Ramos (cell line): ENCODE measurements at regions not wholly inside any gene's neighbourhood (a gene's known extent, or its start where the extent isn't known, plus 50 kb on each side); places are given as distances from the start of the nearest gene placed in this dataset.

Experiments used
- in situ Hi-C: fragments of 300-500 bp; cut with MboI; formaldehyde crosslinking; loops from one replicate; pipeline ENCODE4 v1.14.3; 2022; ENCODE audit warnings: low sequenced_read_pairs; ENCODE audit not compliant: unreplicated experiment

- in situ Hi-C loops = no loop called here
Observed at GRCh38 chr11:116217006-116217405, 555.8 kb downstream of the BUD13 start.

DNA sequence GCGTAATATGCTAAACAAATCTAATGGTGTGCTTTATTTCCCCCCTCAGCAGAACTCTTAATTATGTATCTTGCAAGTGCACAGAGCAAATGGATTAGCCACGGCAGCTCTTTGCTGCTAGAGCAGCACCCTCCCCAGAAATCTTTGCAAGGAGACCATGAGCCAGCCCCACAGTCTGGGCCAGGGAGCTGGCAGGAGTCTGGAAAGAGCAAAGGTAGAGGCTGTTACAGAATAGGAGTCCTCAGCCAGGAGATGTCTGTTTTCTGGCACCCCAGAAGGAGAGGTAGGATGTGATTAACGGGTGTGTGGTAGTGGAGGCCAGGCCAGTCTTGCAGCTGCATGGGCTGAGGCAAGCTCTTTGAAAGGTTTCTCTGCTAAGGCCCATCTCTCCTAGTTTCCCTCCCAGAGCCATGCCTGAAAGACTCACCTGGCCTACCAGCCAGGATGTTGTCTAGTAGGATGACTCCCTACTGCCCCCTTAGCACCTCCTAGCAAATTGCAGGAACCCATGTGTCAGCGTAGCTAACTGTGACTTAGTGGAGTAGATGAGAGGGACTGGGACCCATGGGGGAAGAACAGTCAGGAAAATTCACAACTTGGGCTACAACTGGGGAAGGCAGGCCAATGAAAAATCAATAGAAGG is 557.2 kb downstream of the BUD13 start:
- in situ Hi-C loops = no loop called here

GRCh38 chr11:116211147-116211546 is 561.6 kb downstream of the BUD13 start:
- in situ Hi-C loops = no loop called here

DNA sequence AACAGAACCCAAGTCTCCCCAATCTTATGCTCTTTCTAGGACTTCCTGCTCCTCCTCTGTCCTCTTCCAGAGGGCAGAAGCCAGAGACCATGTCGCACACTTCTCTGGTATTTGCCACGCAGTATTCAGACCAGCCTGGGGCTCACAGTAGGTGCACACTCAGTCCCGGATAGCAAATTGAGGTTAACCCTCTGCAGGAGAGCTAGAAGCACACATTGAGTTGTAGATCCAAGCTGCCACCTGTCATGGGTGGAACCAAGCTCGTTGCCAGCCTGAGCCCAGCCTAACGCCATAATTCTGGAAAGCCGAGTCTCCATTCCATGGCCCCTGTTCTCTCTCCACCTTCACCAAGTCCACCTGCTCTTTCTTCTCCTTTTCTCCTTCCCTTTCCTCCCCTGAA is 562.1 kb downstream of the BUD13 start:
- in situ Hi-C loops = no loop called here

DNA sequence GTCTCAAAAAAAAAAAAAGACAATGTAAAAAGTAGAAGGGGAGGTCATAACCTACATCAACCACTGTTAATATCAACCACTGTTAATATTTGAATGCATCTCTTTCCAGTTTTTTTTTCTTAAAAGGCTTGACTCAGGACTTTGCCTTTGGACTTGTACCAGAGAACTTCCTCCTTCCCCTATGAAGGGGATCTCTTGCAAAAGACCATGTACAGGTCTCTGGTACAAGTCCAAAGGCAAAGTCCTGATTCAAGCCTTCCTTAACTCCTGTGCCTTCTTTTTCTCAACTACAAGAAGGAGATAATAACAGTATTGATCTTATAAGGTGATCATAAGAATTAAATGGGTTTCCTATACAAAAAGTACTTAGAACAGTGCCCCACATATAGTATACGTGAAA is 563.5 kb downstream of the BUD13 start:
- in situ Hi-C loops = no loop called here

DNA sequence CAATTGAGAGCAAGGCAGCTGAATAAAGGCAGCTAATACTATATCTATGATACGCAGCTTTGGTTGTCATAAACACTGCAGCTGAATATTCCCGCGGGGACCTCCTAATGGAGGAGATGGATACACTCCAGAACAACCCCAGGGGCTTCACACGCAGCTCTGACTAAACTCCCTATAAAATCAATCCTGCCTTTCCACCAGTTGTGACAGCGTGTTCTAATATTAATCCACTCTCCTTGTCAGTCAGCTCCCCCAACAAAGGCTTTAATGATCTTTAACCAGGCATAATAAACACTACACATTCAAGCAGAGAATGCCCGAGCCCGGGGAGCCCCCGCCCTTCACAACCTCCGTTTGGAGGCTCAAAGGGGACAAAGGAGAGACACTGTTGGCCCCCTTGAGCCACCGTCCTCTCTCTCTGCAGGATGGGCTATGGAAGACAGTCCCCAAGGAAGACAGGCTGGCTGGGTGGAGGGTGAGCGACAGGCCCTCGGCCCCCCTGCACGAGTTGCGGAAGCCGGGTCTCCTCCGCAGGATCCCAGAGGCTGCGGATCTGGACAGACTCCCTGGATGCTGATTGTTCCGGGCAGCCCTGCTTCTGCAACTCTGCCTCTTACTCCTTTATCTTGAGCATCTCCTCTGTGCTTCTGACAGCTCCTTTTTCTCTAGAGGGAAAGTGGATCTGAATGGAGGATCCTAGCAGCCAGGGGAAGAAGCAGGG is 565.2 kb downstream of the BUD13 start:
- in situ Hi-C loops = no loop called here

DNA sequence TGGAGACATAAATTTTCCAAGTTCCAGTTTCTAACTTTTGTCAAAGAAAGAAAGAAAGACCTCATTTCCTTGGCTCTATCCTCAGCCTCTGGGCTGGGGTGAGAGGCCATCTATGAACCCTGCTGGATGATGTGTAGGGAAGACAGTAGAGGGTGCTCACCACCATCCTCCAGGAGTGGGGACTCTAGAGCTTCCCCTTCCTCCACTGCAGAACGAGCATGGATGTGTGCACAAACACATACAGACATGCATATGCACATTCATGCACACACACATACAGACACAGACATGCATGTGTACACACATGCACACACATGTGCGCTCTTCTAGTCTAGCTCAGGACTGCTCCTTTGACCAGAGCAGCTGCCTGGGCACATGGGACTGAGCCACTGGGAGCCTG is 565.8 kb downstream of the BUD13 start:
- in situ Hi-C loops = no loop called here

DNA sequence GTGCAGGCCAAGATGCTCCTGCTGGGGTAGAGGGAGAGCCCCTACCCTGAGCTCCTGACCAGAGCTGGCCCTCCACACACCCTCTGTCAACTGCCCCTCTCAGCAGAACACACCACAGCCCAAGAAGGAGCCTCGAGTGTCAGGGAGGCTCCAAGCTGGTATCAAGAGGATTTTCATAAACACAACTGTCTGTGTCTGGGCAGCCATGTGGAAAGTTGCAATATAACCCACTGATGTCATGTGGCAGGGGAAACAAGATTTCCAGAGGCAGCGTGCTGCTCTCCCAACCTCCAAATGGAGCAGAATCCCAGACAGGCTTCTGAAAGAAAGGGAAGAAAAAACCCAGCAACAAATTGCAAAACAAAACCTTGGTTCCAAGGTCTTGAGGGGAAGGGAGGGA is 569.9 kb downstream of the BUD13 start:
- in situ Hi-C loops = no loop called here

GRCh38 chr11:116200564-116200963 is 572.2 kb downstream of the BUD13 start:
- in situ Hi-C loops = no loop called here

DNA sequence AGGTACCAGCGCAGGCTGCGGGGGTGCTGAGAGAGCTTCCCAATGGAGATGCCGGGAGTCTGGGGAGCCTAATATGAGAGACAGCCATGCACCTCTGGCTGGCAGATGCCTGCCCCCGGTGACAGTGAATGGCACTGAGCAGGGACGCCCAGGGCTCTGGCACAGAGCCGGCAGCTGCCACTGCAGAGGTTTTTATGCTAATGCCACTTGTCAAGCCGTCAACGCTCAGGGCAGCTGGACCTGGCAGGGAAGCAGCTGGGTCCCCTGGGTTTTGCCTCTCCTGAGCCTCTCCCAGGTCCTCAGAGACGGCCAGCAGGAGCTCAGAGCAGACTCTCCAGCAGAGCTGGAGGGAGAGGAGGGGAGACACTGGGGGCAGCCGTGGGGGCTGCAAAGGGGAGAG is 573.6 kb downstream of the BUD13 start:
- in situ Hi-C loops = no loop called here

DNA sequence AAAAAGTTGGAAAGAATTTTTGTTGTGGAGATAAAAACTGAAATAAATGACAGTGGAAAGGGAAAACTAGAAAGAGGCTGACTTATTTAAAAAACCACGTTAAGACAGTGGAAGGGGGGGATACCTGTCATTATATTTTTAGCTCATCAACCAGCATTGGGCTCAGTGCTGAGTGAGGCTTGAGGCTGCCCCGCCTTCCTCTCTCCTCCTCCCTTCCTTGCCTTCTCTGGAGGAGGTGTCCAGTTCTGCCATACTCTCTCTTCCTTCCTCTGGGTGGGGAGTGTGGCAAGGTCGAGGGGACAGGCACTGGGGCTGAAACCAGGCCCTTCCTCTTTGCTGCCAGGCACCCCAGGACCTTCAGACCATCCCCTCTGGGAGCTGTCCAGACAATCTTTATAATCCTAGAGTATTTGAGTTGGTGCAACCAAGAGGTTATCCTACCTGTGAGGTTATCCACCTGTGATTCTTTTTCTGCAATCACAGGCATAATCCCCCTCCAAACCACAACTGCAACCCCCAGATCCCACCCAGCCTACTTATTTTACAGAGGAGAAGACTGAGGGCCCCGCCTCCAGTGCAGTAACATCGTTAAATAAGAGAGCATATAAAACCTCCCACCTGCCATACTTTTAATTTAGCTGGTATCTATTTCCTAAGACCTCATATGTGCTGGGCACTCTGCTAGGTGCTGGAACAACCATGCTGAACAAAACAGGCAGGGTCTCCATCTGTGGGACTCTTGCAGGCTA is 578.5 kb downstream of the BUD13 start:
- in situ Hi-C loops = no loop called here

DNA sequence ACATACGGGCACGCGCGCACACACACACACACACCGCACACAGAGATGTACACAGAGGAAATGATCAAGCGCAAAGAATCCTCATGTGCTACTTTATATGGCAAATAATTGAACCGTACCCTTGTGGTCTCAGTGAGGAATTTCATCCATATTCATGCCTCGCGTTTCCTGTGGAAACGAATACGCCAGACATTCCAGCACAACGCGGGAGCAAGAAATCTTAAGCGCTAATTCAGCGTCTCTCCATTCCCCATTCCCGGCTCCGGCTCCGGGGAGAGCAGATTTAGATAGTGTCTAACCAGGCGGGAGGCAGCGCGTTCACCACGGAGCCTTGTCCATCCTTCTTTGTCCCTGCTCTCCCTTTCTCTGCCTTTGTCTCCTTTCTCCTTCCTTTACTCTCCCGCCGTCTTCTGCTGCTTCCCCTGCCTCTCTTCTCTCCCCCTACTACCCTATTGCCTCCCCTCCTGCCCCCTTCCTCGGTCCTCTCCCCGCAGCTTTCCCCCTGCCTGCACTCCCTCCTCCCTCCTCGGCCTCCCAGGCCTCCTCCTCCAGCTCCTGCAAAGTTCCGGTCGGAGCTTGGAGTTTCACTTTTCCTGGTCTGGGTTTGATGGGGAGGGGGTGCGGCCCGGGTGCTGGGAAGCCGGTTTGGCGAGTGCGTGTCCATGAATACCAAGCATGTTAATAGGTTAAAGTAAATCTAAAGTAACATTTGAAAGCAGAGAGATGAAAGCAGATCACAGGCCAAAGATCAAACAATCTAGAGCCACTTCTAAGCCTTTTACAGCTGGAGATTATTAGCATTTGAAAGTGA is 579.3 kb downstream of the BUD13 start:
- in situ Hi-C loops = no loop called here

DNA sequence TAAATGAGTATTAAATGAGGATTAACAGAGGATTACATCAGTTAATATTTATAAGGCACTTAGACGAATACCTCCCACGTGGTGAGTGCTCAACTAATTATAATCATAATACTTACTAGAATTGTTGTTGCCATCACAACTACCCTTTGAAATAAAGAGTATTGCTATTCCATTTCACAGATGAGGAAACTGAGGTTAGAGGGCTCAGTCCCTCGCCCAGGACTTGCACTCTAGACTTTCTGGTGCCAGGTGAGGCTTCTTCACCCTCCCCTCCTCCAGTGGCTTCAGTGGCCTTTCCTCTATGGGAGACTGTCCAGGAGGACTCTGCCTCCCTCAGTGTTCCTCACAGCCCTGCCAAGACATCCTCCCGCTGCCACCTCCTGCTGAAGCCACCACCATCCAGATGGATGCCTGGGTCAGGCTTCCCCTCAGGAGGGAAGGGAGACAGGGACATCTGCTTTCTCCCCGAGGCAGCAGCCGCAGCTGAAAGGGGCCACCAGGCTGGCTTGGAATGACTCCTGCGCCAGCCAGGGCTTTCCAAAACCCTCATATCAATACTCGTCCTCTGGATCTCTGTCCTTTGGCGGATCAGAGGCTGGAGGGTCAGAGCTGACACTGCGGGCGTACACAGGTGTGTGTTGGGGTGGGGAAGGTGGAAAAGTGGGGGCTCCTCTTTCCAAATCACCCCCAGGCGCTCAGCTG is 580.1 kb downstream of the BUD13 start:
- in situ Hi-C loops = no loop called here

DNA sequence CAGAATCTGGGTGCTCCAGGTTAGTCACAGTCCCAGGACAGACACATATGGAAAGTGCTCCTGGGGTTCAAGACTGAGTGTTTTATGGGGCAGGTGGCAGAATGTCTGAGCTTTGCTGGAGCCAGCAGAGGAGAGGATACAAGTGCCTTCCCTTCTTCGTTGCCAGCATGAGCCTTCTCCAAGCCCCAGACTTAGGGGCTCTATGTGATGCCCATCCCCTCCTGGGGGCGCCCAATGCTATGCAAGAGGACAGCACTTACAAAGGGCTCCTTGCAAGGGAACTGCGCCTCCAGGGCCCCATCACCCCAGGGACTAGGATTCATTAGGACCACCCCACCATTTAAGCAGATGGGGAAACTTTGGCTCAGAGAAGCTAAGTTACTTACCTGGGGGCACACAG is 581.9 kb downstream of the BUD13 start:
- in situ Hi-C loops = no loop called here

- in situ Hi-C loops = no loop called here
Observed at GRCh38 chr11:116189408-116190170, 583.2 kb downstream of the BUD13 start.

DNA sequence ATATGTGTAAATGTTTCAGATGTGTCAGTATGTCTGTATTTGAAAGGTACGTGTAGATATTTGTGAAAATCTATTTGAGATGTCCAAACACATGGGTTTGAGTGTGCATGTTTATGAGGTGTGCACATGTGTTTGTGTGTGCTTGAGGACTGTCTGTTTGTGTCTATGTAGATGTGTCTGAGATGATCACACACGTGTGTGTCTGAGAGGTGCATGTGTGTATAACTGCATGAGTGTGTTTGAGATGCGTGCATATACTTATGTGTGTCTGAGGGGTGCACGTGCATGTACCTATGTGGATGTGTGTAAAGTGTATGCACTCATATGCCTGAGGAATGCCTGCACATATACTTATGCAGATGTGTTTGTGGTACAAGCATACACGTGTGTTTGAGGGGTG is 584.4 kb downstream of the BUD13 start:
- in situ Hi-C loops = no loop called here

DNA sequence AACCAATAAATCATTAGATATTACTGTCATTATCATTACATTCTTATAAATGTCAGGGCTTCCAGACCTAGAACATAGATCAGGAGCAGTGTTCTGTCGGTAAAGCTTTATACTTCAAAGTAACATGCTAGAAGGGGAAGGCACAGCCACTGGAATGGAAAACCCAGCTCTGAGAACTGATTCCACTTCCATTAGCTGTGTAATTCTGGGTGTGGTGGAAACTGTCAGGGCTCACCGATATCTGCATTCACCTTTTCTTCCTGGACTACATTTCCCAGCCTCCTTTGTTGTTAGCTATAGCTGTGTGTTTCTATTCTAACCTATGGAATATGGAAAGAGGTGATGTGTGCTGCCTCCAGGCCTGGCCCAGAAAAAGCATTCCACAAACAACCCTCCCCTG is 585.8 kb downstream of the BUD13 start:
- in situ Hi-C loops = no loop called here

GRCh38 chr11:116185551-116185950 is 587.2 kb downstream of the BUD13 start:
- in situ Hi-C loops = no loop called here

DNA sequence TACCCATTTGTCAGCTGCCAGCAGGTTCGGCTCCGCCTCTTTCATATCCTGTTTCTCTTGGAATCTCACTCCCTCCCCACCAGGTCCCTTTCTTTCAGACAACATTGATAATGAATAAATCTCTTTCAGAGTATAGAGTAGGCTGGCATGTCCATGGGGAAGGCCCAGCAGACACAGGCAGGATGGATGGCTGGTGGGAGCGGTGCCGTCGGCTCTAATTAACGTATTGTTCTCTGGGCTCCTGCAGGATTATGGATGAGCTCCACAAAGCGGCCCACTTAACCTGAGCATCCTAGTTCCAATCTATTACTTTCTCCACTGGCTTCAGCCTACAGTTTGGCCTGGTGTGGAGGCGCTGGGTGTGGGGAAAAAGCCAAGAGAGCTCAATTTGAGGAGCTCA is 588.0 kb downstream of the BUD13 start:
- in situ Hi-C loops = no loop called here
